GM12891 (cell line): ENCODE measurements at regions not wholly inside any gene's neighbourhood (a gene's known extent, or its start where the extent isn't known, plus 50 kb on each side); places are given as distances from the start of the nearest gene placed in this dataset.
"Not testable (repeated sequence)": the region's sequence is repeated elsewhere in the genome, so short reads cannot be mapped to it uniquely, and the experiment has no call there.

ENCODE experiments used
- DNase-seq: peaks from one replicate; pipeline ENCODE4 v3.0.0; 2011; ENCODE audit warnings: low spot score; ENCODE audit not compliant: insufficient read length
- FAIRE-seq: peaks from 2 replicates; lab custom pipeline; 2011; peaks lifted over from hg19 to GRCh38; lab: Jason Lieb, UNC
- PAX5 ChIP-seq: IDR thresholded peaks from 2 replicates; pipeline ENCODE4 v1.6.1; 2011; ENCODE audit warnings: low read length, moderate library complexity, mild to moderate bottlenecking; ENCODE audit not compliant: insufficient read depth, severe bottlenecking
- POLR2A ChIP-seq: IDR thresholded peaks from 2 replicates; pipeline ENCODE4 v1.6.1; 2011; ENCODE audit warnings: low read depth, low read length, control low read depth
- POLR2AphosphoS5 ChIP-seq: IDR thresholded peaks from 2 replicates; pipeline ENCODE4 v1.6.1; 2011; ENCODE audit warnings: low read depth, low read length, control low read depth
- POU2F2 ChIP-seq: IDR thresholded peaks from 2 replicates; pipeline ENCODE4 v1.6.1; 2011; ENCODE audit warnings: low read depth, mild to moderate bottlenecking, control low read depth, low read length, moderate library complexity
- SPI1 ChIP-seq: IDR thresholded peaks from 2 replicates; pipeline ENCODE4 v1.6.1; 2011; ENCODE audit warnings: low read depth, low read length, control low read depth
- TAF1 ChIP-seq: IDR thresholded peaks from 2 replicates; pipeline ENCODE4 v1.6.1; 2011; ENCODE audit warnings: low read depth, low read length, control low read depth

DNA sequence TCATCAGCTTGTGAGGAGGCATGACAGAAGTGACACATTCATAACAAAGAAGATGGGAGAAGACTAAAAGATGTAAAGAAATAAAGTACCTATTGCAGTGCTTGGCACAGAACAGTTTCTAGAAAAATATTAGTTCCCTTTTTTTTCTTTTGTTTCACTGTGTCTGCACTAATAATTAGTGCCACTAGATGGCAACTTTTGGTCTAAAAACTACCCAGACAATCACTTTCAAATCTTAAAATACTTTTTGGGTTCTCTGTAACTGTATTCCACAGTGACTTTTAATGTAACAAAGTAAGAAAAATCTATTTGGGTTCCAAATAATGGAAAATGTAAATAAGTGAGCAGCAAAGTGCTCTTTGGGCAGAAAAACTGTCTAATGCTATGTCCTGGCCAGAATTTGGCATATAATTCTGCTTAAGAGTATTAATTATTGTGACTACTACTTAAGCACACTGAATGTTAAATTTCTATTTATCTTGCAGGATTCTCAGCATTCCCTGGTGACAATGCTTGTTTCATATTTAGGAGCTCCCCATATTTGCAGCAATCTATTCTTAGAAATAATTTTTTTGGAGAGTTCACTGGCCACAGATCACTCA, 134.8 kb upstream of the KIF5B start:
- no peak for DNase-seq
- peak; percentile 59 for FAIRE-seq
- TF ChIP-seq POLR2AphosphoS5 (no peak), PAX5 (no peak), TAF1 (no peak), POLR2A (no peak), POU2F2 (no peak), SPI1 (no peak)

DNA sequence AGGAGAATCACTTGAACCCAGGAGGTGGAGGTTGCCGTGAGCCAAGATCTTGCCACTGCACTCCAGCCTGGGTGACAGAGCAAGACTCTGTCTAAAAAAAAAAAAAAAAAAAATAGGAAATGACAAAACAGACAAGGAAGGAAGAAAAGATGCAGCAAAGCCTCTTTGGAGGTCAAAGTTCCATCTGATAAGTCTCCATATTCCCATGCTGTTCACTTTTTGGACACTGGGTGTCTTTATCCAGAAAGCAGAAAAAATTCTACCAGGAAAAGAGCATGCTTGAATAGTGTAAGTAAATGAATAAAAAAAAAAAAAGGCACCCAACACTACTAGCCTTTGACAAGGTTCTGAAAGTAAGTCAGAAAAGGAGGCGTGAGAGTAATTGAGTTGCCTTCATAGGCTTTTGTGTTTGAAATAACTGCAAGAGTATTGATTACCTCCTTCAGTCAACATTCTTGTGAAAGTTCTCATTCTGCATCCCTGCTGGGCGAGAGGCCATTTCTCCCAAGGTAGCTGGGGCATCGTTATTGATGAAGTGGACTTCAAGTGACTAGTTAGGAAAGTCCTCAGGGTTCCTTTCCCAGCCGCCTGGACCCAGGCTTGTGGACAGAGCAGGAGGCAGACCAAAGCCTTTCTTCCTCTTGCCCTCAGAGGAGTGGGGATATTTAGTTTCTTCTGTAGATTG, 133.3 kb upstream of the KIF5B start:
- TF ChIP-seq SPI1 (peak; percentile 29; the same call in 1 of the 2 replicates), POU2F2 (no peak), POLR2AphosphoS5 (no peak), PAX5 (no peak), POLR2A (no peak), TAF1 (no peak)
- DNase-seq (no peak), FAIRE-seq (no peak)

DNA sequence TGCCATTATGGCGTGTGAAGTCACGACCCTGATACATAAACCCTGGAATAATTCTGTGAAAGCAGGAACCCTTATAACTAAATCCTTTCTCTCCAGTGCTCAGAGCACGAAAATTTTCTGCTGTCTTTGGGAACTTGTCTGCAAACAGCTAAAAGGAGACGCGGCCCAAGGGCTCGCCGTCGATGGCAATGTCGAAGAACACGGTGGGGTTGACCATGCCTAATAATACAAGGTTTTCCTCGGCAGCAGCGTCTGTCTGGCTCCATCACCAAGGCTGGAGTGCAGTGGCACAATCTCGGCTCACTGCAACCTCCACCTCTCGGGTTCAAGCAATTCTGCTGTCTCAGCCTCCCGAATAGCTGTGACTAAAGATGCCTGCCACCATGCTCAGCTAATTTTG, 132.4 kb upstream of the KIF5B start:
- not testable (repeated sequence) for DNase-seq, FAIRE-seq

DNA sequence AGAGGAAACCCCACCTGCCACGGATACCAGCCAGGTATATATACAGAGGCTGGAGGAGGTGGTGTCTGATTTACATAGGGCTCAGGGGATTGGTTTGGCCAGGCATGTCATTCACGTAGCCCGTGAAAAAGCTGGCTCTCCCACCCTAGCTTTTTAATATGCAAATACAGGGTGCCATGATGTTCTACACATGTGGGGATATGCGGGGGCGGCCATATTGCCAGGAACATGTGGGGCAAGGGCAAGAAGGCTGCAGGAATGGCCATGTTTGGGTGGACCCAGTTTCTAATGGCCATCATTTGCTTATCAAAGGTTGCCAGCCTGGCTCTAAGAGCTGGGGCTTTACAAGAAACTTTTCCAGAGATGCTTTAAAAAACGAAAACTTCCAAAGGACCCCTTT, 131.5 kb upstream of the KIF5B start:
- FAIRE-seq (no peak), DNase-seq (no peak)
- no peak for TF ChIP-seq POLR2A
- TF ChIP-seq POLR2AphosphoS5 = no peak
- no peak for TF ChIP-seq TAF1
- no peak for TF ChIP-seq POU2F2
- no peak for TF ChIP-seq PAX5
- TF ChIP-seq SPI1 = no peak

DNA sequence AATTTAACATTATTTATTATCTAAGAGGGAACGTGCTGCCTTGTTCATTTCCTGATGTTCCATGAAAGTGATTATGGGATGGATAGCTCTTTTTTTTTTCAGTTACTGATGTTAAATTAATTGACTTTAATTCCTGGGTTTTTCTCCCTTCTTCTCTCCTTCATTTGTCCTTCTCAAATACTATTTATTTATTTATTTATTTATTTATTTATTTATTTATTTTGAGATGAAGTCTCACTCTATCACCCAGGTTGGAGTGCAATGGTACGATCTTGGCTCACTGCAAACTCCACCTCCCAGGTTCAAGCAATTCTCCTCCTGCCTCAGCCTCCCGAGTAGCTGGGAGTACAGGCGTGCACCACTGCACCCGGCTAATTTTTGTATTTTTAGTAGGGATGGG, 127.4 kb upstream of the KIF5B start:
- not testable (repeated sequence) for FAIRE-seq, DNase-seq

DNA sequence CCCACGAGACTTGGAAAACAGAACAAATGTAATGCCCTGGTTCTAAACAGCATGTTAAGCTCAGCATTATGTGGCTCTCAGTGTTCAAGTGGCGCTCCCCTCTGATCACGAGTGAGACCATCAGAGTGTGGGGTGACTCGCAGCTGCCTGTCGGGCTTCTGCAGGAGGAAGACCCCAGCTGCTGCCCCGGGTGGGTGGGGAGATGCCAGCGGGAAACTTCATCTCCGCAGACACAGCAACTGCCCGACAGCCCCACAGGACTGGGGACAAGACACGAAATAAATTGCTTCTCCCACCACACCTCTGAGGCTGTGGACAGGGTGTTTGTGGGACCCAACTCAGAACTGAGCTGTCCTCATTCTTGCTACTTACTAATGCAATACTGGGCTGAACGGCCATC, 126.3 kb upstream of the KIF5B start:
- FAIRE-seq (no peak), DNase-seq (no peak)
- no peak for TF ChIP-seq POLR2A
- no peak for TF ChIP-seq POLR2AphosphoS5

DNA sequence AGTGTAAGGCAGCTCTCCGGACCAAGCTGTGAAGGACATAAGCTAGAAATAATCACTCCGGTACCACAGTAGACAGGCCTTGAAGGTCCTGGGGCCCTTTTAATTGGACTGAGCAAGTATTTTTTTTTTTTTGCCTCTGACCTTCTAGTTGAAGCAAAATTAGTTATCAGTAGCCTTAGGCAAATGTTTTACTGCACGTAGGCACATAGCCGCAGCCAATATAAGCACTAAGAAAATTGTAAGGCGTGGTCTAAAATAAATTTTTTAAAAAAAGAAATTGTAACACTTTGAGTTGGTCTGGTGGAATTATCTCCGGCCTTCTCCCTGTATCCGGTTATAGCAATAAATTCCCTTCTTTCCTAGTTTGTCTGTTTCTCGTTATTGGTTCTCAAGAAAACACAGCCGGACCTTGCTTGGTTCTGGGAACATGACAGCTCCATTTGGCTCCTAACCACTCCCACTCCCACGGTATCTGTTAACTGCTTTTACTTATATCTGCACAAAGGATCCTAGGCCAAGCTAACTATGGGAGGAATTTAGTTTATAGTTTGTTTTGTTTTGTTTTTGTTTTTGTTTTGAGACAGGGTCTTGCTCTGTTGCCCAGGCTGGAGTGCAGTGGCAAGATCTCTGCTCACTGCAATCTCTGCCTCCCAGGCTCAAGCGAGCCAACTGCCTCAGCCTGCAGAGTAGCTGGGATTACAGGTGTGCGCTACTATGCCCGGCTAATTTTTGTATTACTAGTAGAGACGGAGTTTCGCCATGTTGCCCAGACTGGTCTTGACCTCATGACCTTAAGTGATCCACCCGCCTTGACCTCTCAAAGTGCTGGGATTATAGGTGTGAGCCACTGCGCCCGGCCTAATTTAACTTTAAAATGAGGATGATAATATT, 124.4 kb upstream of the KIF5B start:
- TF ChIP-seq POLR2A = no peak
- TF ChIP-seq SPI1 = no peak
- no peak for TF ChIP-seq TAF1
- TF ChIP-seq POU2F2 = no peak
- TF ChIP-seq POLR2AphosphoS5 = no peak
- no peak for TF ChIP-seq PAX5
- no peak for DNase-seq
- FAIRE-seq = no peak

DNA sequence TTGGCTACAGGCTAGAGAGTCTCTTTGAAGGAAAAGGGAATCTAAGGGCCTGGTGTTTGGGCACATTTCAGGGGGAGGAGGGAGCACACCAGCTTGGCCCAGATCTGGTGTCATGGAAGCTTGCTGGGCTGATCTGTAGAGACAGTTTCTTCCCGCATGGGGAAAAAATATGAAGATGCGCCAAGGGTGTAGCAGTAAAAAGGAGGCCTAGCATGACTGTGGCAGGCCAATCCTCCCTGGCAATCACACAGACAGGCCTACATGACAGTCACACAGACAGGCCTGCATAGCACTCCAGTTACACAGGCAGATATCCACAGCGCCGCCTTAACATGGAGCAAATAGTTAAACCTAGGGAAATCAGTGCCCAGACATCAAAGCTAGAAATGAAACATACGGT, 123.6 kb upstream of the KIF5B start:
- DNase-seq = no peak
- TF ChIP-seq POU2F2 (no peak), TAF1 (no peak), POLR2A (no peak), POLR2AphosphoS5 (no peak), SPI1 (no peak), PAX5 (no peak)
- no peak for FAIRE-seq

DNA sequence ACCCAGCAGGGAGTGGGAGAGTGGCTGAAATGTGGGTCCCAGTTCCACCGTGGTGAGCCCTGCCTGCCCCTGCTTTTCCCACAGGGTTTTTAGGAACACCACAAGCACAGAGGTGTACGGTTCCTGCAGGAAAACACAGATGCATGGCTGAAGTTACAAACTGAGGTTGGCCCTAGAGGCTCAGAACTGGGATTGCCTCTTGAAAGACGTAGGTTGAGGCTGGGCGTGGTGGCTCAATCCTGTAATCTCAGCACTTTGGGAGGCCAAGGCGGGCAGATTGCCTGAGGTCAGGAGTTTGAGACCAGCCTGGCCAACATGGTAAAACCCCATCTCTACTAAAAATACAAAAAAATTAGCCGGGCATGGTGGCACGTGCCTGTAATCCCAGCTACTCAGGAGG, 121.4 kb upstream of the KIF5B start:
- not testable (repeated sequence) for DNase-seq

DNA sequence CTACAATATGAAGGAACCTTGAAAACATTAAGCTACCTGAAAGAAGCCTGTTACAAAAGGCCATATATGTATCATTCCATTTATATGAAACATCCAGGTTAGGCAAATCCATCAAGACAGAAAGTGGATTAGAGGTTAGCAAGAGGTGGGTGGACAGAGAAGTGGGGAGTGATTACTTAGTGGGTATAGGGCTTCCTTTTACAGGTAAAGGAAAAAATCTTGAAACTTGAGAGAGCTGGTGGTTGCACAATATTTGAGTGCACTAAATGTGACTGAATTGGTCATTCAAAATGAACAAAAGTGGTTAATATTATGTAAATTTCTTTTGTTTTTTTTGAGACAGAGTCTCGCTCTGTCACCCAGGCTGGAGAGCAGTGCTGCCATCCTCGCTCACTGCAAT, 119.4 kb upstream of the KIF5B start:
- no peak for FAIRE-seq
- TF ChIP-seq TAF1 (no peak), SPI1 (no peak), POLR2A (no peak), POLR2AphosphoS5 (no peak), POU2F2 (no peak), PAX5 (no peak)
- DNase-seq = no peak

More for the DNA sequence above, 121.4 kb upstream of the KIF5B start:
- FAIRE-seq = not testable (repeated sequence)
